Endodermal cell (in vitro differentiated cells): ENCODE measurements at regions not wholly inside any gene's neighbourhood (a gene's known extent, or its start where the extent isn't known, plus 50 kb on each side); places are given as distances from the start of the nearest gene placed in this dataset.

Experiments used
- DNase-seq: peaks from one replicate; pipeline ENCODE4 v3.0.0-alpha.2; 2017
- H3K27ac ChIP-seq: 2 replicates; pipeline ENCODE4 v1.5.1; 2013; ENCODE audit warnings: mild to moderate bottlenecking, low read depth, low read length, moderate library complexity
- H3K27me3 ChIP-seq: 2 replicates; pipeline ENCODE4 v1.6.1; 2013; ENCODE audit warnings: mild to moderate bottlenecking, low read length, moderate library complexity; ENCODE audit not compliant: insufficient read depth, control insufficient read depth, poor library complexity, severe bottlenecking
- H3K36me3 ChIP-seq: 2 replicates; pipeline ENCODE4 v1.7.0; 2013; ENCODE audit warnings: mild to moderate bottlenecking, low read length, moderate library complexity; ENCODE audit not compliant: control insufficient read depth, insufficient read depth
- H3K4me1 ChIP-seq: one replicate; pipeline ENCODE4 v1.7.0; 2013; ENCODE audit warnings: low read length; ENCODE audit not compliant: control insufficient read depth, insufficient read depth
- H3K4me3 ChIP-seq: 2 replicates; pipeline ENCODE4 v1.5.1; 2013; ENCODE audit warnings: mild to moderate bottlenecking, low read length, moderate library complexity
- H3K9ac ChIP-seq: 2 replicates; pipeline ENCODE4 v1.6.1; 2013; ENCODE audit warnings: mild to moderate bottlenecking, low read length, moderate library complexity; ENCODE audit not compliant: poor library complexity, severe bottlenecking; ENCODE audit errors: extremely low read depth
- H3K9me3 ChIP-seq: 2 replicates; pipeline ENCODE4 v1.6.1; 2013; ENCODE audit warnings: mild to moderate bottlenecking, low read length, moderate library complexity; ENCODE audit not compliant: control insufficient read depth
- H3K27ac Mint-ChIP-seq: 2 replicates; pipeline ENCODE4 v1.8.0; 2020; ENCODE audit warnings: mixed read lengths
- H3K27me3 Mint-ChIP-seq: 2 replicates; pipeline ENCODE4 v1.8.0; 2021; ENCODE audit warnings: mild to moderate bottlenecking, mixed read lengths; ENCODE audit not compliant: insufficient read depth
- H3K36me3 Mint-ChIP-seq: 2 replicates; pipeline ENCODE4 v1.8.0; 2020; ENCODE audit warnings: low read depth, mixed read lengths
- H3K4me1 Mint-ChIP-seq: 2 replicates; pipeline ENCODE4 v1.8.0; 2020; ENCODE audit warnings: mixed read lengths
- H3K4me3 Mint-ChIP-seq: 2 replicates; pipeline ENCODE4 v1.8.0; 2020; ENCODE audit warnings: mild to moderate bottlenecking, moderate library complexity, mixed read lengths
- H3K9me3 Mint-ChIP-seq: 2 replicates; pipeline ENCODE4 v1.8.0; 2020; ENCODE audit warnings: mild to moderate bottlenecking, mixed read lengths
- WGBS, 2 experiments: methylation state at CpG; one replicate each; pipeline versions ENCODE4 v1.1.5 to v1.1.7; 2013; ENCODE audit warnings: missing lambda C conversion rate in 2 of 2, mixed read lengths in 1 of 2; ENCODE audit not compliant: insufficient coverage in 1 of 2, insufficient read length in 1 of 2; 5-methylcytosine and 5-hydroxymethylcytosine counted together
- TF ChIP-seq, protein P1 (sequence below): fragments of 200-600 bp; sonication (generic); conservative IDR thresholded peaks from 2 replicates; pipeline ENCODE4 v1.5.0; 2021; ENCODE audit warnings: antibody characterized with exemption, mild to moderate bottlenecking

GRCh38 chr5:144581044-144581443 lies 410.4 kb downstream of the KCTD16 start:
- H3K36me3 Mint-ChIP-seq = no peaks in the 10 kb centered on the region
- H3K4me1 ChIP-seq = no peaks in the 10 kb centered on the region
- H3K4me1 Mint-ChIP-seq = peaks cover 13% of the 10 kb centered on the region
- no peak overlapping the region for H3K27ac ChIP-seq
- no peak overlapping the region for H3K4me3 Mint-ChIP-seq
- no peak overlapping the region for H3K27ac Mint-ChIP-seq
- H3K9me3 ChIP-seq = no peaks in the 10 kb centered on the region
- no peaks in the 10 kb centered on the region for H3K9me3 Mint-ChIP-seq
- H3K9ac ChIP-seq = no peak overlapping the region
- H3K27me3 ChIP-seq = no peaks in the 10 kb centered on the region
- no peaks in the 10 kb centered on the region for H3K27me3 Mint-ChIP-seq
- DNase-seq = no peak
- no peaks in the 10 kb centered on the region for H3K36me3 ChIP-seq
- no peak overlapping the region for H3K4me3 ChIP-seq
- WGBS, 2 experiments = 96 to 98% methylated on average over 6 to 9 of the region's 9 CpGs
- TF ChIP-seq, protein P1, sequence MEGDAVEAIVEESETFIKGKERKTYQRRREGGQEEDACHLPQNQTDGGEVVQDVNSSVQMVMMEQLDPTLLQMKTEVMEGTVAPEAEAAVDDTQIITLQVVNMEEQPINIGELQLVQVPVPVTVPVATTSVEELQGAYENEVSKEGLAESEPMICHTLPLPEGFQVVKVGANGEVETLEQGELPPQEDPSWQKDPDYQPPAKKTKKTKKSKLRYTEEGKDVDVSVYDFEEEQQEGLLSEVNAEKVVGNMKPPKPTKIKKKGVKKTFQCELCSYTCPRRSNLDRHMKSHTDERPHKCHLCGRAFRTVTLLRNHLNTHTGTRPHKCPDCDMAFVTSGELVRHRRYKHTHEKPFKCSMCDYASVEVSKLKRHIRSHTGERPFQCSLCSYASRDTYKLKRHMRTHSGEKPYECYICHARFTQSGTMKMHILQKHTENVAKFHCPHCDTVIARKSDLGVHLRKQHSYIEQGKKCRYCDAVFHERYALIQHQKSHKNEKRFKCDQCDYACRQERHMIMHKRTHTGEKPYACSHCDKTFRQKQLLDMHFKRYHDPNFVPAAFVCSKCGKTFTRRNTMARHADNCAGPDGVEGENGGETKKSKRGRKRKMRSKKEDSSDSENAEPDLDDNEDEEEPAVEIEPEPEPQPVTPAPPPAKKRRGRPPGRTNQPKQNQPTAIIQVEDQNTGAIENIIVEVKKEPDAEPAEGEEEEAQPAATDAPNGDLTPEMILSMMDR = no peak

GRCh38 chr5:144577676-144578075 lies 407.0 kb downstream of the KCTD16 start:
- Mint-ChIP-seq H3K4me3 (no peak overlapping the region), H3K27me3 (no peaks in the 10 kb centered on the region), H3K4me1 (no peaks in the 10 kb centered on the region), H3K36me3 (no peaks in the 10 kb centered on the region), H3K27ac (no peak overlapping the region), H3K9me3 (peaks cover 4% of the 10 kb centered on the region)
- Histone ChIP-seq H3K9ac (no peak overlapping the region), H3K27ac (no peak overlapping the region), H3K36me3 (no peaks in the 10 kb centered on the region), H3K4me1 (no peaks in the 10 kb centered on the region), H3K9me3 (peaks cover 2% of the 10 kb centered on the region), H3K27me3 (no peaks in the 10 kb centered on the region), H3K4me3 (no peak overlapping the region)
- WGBS, 2 experiments = 98 to 100% methylated on average over 1 to 3 of the region's 3 CpGs
- TF ChIP-seq, protein P1 = no peak
- DNase-seq = no peak

GRCh38 chr5:144575736-144576135 lies 405.1 kb downstream of the KCTD16 start:
- peaks cover 2% of the 10 kb centered on the region for H3K36me3 Mint-ChIP-seq
- H3K27me3 ChIP-seq = no peaks in the 10 kb centered on the region
- no peaks in the 10 kb centered on the region for H3K4me1 ChIP-seq
- no peak overlapping the region for H3K27ac ChIP-seq
- no peak overlapping the region for H3K9ac ChIP-seq
- WGBS, 2 experiments = 80% methylated on average over 1 of the region's 1 CpG; no CpG with 5 or more reads in 1 of the 2 experiments
- peaks cover 6% of the 10 kb centered on the region for H3K9me3 ChIP-seq
- no peak overlapping the region for H3K27ac Mint-ChIP-seq
- no peak overlapping the region for H3K4me3 ChIP-seq
- peaks cover 10% of the 10 kb centered on the region for H3K9me3 Mint-ChIP-seq
- H3K27me3 Mint-ChIP-seq = no peaks in the 10 kb centered on the region
- H3K4me1 Mint-ChIP-seq = no peaks in the 10 kb centered on the region
- no peaks in the 10 kb centered on the region for H3K36me3 ChIP-seq
- no peak overlapping the region for H3K4me3 Mint-ChIP-seq
- TF ChIP-seq, protein P1 = no peak
- no peak for DNase-seq
